NCI-H345 treated with DMSO at 0.1 percent for 48 hours (cell line): ENCODE measurements at regions not wholly inside any gene's neighbourhood (a gene's known extent, or its start where the extent isn't known, plus 50 kb on each side); places are given as distances from the start of the nearest gene placed in this dataset.
"Not testable (repeated sequence)": the region's sequence is repeated elsewhere in the genome, so short reads cannot be mapped to it uniquely, and the experiment has no call there.

Experiments
- DNase-seq: peaks from one replicate; lab custom pipeline; 2025; ENCODE audit not compliant: unreplicated experiment; lab: John Stamatoyannopoulos, UW

DNA sequence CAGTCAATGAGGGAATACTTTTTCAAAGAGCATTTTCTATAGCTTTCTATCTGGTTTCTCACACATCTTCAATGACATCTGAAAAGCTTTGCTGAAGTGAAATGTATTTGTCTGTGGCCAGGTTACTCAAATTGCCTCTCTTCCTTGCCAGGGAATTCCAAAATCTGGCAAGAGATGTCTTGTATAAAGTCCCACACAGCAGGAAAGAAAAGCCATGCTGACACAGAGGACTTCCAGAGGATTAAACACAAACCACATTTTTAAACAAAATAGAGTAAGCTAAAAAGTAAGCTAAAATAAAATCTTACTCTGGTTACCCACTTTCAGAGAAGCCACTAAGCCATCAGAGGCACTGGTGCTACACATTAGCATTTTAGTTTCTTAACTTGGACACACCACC, 93.1 kb upstream of the BCAR3 start:
- DNase-seq = no peak

DNA sequence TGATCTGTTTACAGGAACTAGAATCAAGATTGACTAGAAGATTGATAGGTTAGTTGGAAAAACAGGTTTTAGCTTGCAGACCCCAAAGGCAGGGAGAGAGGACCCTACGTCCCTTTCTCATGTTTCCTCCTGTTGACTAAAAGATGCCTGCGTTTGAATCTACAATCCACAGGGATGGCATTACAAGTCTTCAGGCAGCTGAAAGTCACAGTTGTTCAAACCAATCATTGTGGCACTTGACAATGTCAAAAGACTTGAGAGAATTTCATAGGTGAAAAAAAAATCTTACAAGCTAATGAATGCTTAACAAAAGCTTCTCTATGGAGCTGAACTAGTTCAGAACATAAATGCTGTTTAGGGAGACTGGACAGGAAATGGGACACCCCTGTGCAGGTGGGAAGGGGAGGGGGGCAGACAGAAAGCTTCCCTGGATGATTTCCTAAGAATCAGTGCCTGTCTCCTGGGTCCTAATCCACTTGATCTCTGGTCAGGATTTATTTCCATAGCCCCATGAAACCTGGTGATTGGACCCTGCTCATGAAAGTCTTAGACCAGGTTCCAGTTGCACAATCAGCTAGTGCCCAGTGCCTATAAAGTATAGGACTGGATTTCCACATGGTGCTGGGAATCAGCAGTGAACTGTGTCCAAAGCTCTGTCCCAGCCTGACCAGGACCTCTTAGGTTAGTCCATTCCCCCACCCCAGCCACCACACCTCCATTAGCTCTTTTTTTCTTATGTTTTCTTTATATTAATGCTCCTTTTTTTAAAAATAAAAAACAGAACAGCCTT, 91.6 kb upstream of the BCAR3 start:
- no peak for DNase-seq

DNA sequence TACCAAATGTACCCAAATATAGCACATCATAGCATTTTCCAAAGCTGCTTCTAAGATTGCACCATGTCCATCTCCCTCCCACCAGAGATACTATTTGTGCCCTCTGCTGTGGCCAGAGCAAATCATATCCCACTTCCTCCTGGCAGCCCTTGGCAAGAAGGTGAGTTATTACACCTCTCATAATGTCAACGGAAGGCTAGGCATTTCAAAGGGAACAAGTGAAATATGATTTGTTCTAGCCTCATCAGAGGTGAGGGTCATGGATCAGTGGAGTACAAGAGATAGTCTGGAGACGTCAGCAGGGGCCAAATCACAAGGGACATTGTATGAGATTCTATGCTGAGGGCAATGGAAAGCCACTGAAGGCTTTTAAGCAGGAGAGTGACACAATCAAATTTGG, 90.2 kb upstream of the BCAR3 start:
- DNase-seq = no peak

DNA sequence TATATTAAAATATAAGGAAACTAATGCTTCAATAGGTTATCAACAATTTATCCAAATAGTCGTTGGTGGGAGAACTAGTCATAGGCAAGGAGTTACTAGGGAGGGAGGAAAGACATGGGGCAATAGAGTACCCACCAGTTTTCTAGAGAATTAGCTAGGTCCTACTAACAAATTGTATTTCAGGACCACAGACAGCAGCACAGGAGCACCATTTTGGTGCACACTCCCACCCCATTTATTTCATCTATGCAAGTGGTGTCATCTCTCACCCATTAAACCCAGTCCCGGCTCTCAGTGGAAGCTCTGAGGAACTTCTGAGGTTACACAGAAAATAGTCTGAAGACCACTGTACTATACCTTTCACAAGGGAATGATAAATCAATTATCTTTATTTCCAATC, 89.0 kb upstream of the BCAR3 start:
- no peak for DNase-seq

DNA sequence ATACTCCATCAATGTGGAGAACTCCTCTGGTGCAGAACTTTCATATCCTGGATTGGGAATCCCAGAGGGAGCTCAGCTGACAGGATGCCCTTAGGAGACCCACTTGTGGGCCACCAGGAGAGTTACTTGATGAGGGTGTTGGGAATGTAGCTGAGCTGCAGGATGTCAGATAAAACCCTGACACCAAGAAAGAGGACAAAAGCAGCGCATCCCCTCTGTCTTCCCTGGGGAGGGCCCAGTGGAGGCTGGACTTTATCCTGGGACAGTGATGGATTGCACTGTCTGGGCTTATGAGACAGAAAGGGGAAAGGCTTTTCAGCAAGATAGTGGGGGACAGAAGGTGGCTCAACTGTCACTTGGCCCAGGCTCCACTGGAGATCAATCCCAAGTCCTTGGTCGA, 88.1 kb upstream of the BCAR3 start:
- DNase-seq = no peak

GRCh38 chr1:93768380-93768863, 86.8 kb upstream of the BCAR3 start:
- DNase-seq = no peak

- no peak for DNase-seq
These were observed 84.8 kb upstream of the BCAR3 start for GRCh38 chr1:93766451-93766850.

DNA sequence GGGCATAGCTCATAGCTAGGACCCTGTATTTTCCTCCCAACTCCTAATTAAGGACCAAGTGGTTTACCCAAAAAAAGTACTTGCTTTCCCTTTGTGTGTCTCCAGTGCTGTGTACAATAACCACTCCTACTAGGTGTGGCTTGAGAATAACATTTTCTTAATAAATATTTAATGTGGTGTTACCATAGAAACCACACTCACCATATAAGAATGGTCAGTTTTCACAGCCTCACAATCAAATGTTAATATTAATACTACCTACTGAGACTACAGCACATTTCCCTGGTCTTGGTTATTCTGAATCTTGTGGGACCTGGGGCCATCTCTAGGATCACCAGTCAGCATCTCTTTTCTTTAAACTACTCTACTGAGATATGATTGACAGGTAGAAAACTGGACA, 83.5 kb upstream of the BCAR3 start:
- no peak for DNase-seq

DNA sequence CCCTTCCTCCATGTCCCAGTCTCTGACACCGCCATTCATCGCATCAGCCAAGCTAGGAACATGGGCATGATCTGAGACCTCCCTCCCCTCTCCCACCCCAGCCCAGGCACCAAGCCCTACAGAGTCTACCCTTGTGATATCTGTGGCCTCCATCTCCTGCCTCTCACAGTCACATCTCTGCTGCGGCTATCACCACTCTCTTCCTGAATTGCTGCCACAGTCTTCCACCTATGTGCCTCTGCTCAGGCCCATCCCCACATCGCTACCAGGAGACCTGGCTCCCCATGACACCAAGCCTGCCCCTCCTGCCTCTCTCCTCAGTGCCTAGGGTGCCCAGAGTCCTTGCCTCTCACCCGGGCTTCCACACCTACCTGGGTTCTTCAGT, 82.7 kb upstream of the BCAR3 start:
- DNase-seq = no peak

DNA sequence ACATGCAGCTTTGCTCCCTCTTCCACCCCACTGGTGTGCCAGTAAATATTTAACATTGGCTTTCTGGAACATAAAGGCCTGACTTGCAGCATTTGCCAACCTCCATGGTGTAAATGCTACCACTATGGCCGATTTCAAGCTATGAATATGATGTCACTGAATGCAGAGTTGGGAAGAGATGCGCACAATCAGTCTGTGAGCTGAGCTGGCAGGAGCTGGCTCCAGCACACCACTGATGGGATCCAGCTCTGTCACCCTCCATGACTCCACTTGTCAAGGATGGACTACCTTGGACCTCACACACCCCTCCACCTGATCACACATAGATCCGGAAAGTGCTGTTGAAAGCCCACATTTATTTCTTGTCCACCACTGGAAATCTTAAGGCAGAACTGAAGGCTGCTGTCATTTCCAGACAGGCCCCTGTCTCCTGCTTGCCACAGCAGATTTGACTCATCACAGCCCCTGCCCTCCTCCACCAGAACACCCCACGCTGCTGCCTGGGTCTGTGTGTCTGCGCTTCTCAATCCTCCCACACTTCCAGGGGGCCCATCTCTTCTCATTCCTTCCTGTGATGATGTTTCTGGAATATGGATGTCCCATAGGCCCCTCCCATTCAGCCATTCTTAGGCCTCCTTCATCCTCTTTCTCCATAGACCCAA, 82.2 kb upstream of the BCAR3 start:
- DNase-seq = no peak

DNA sequence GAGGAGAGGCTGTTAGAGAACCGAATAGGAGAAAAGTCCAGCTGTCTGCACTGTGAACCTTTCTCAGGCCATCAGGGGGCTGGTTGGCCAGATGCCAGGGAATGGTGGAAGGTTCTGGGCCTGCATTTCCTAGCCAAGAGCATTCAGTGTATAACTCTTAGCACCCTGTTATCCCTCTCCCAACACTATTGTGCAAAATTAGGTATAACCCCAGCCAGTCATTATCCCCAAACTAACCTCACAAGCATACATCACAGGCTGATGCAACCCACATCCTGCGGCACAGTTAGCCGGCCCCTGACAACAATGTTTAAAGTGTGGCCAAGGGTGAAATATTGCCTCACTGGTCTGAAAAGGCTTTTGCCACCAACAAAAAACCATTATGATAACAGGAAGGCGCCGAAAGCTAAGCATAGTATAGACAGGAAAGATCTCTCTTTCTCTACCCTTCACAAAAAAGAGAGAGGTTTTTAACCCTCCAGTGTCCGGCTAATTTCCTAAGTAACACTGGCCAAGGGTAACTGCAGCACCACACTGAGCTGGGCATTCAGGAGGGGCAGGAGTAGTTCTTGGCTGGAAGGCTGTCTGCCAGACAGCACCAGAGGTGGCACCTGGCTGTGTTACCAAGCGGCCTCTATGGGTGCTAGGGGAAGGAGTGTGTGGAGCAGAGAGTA, 77.3 kb upstream of the BCAR3 start:
- DNase-seq = no peak

DNA sequence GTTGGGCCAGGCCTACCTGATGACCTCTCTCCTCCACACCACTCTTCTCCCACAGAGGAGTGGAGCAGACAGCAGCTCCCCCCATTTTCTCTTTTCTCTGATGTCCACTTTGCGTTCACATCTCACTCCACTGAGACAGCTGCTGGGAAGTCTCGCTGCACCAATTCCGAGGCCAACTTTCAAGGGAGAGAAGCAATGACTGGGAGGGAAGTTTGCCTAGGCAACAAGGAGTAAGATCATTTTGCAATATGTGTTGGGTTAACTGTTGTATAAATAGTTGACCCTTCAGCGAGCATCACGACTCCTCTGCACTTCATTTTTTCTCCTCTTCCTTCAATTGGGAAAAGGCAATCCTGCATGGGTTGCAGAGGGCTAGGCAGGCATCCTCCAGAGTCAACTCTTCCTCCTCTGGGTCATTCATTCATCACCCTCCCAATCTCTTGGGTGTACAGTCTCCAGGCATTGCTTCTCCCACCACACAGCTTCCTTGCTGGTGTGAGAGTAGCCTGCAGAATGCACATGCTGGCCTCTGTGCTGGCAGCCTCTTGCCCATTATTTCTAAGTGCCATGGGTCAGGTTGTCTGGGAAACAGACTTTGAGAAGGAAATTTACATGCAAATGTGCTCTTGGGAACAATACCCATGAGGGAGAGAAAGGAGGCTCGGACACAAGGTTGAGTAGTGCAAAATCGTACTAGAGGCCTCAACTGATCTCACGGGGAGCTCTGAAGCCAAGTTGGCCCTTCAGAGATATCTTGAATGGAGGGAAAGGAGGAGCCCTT, 75.8 kb upstream of the BCAR3 start:
- DNase-seq = no peak

GRCh38 chr1:93756657-93757056, 75.0 kb upstream of the BCAR3 start:
- no peak for DNase-seq

DNA sequence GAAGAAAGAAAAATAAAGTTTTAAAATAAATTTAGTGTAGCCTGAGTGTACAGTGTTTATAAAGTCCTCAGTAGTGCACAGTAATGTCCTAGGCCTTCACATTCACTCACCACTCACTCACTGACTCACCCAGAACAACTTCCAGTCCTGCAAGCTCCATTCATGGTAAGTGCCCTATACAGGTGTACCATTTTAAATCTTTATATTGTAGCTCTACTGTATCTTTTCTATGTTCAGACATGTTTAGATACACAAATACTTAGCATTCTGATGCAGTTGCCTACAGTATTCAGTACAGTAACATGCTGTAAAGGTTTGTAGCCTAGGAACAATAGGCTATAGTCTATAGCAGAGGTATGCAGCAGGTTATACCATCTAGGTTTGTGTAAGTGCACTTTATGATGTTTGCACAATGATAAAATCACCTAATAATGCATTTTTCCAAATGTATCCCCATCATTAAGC, 73.6 kb upstream of the BCAR3 start:
- not testable (repeated sequence) for DNase-seq

- DNase-seq = no peak
These were observed 72.4 kb upstream of the BCAR3 start for GRCh38 chr1:93753791-93754763.

- DNase-seq = no peak
These were observed 70.0 kb upstream of the BCAR3 start for GRCh38 chr1:93751377-93752250.

- no peak for DNase-seq
These were observed 69.3 kb upstream of the BCAR3 start for GRCh38 chr1:93750955-93751354.

DNA sequence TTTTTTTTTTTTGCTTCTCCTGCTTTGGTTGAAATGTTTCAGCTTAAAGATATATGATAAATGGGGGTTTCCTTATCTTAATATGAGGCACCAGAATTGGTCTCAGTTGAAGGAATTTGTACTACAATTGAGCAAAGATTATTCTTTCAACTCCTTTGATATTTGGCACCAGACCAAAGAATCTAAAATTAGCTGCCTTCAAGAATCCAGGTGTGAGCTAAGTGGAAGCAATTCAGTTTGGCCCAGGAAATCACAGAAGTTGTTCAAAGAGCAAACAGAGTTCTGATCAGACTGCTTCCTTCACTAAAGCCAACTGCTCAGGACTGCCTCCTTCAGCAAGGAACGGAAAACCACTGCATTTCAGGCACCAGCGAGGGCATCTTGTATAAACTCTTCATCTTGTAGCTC, 68.3 kb upstream of the BCAR3 start:
- DNase-seq = no peak

DNA sequence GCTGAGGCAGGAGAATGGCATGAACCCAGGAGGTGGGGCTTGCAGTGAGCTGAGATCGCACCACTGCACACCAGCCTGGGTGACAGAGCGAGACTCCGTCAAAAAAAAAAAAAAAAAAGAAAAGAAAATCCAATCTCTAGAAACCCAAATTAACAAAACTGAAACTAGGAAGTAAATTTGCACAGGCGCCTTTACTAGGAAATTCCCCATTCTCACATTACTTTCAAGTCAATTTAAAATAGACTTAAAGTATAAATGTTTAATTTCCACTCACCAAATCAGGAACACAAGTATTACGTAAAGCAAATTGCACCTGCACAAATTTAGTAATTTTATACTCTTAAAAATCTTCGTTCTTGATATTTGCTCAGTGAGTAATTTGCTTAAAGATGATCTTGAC, 67.8 kb upstream of the BCAR3 start:
- no peak for DNase-seq
